HG02571 (cell line): ENCODE measurements at regions not wholly inside any gene's neighbourhood (a gene's known extent, or its start where the extent isn't known, plus 50 kb on each side); places are given as distances from the start of the nearest gene placed in this dataset.
"Not testable (repeated sequence)": the region's sequence is repeated elsewhere in the genome, so short reads cannot be mapped to it uniquely, and the experiment has no call there.

ENCODE experiments used
- ATAC-seq: cut with Tn5 transposase; IDR thresholded peaks from one replicate; pipeline ENCODE4 v1.9.1; 2021; ENCODE audit warnings: mild to moderate bottlenecking, moderate library complexity; ENCODE audit not compliant: unreplicated experiment

DNA sequence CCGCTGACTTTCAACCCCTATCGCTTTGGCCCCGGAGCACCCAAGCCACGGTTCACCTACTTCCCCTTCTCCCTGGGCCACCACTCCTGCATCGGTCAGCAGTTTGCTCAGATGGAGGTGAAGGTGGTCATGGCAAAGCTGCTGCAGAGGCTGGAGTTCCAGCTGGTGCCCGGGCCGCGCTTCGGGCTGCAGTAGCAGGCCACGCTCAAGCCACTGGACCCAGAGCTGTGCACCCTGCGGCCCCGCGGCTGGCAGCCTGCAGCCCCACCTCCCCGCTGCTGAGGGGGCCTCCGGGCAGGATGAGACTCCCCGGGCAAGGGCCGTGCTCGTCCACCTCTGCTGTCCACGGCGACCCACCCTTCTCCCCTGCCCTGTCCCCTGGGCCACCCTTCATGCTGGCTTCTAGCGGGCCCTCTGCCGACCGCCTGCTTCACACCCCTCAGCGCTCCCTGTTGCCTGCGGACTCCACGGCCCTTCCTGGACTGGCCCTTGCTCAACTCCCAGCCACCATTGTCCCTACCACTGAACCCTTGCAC is 92.2 kb upstream of the TRABD2B start:
- ATAC-seq = no peak

GRCh38 chr1:48084826-48085225 is 87.6 kb upstream of the TRABD2B start:
- no peak for ATAC-seq

GRCh38 chr1:48082271-48082962 is 85.2 kb upstream of the TRABD2B start:
- ATAC-seq = no peak

DNA sequence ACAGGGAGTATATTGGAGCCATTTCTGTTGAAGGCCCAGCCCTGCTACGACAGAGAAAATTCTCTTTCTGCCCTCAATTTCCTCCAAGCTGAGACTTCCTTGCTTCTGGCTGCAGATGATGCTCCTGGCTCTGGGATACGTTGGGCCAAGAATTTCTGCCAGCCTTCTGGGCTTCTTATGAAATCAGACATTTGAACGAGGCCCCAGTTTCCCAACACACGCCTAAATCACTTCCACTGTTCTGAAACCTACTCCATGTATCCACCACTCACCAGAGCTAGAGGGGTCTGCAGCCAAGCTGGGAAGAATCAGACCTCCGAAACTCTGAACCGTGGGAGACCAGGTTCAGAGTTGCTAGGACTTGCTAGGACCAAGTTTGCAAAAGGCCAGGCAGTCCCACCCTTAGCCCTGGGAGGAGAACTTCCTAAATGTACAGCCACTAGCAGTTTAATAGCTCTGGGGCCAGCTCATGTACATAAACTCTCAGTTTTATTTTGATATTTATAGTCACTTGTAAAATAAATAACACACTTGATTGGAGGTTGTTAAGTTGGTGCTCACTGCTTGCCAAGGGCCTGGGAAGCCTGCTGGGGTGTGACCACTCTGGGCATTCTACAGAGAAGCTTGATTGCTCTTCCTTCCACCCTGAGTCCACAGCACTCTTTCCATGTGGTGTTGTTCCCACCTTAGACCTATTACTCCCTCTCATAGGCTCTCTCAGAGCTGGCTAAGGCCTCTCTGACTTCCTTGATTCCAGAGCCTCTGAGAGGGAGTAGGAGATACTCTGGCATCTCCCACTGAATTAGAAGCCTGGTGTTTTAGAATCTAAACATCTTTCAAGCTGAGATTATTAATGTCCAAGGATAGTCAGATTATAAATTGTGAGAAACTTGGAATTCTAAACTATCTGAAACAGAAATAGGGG is 83.4 kb upstream of the TRABD2B start:
- ATAC-seq = no peak

GRCh38 chr1:48079096-48079495 is 81.9 kb upstream of the TRABD2B start:
- no peak for ATAC-seq

DNA sequence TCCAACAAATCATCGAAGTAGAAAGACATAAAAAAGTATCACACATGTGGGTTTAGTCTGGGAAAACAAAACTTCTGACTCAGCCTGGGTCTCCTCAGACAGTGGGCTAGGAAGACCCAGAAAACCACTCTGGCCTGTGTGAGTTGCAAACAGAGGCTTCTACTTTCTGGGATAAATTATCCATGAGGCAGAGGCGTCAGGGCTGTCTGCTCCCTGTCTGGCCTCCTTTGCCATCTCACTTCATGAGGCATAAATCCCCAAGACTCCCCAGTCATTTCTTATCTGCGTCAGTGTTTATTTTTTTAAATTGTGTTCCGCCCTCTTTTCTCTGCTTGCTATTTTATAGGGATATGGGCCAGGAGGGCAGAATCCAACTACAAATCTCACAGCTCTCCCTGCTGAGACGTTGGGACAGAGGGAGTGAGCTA is 80.6 kb upstream of the TRABD2B start:
- ATAC-seq = no peak

GRCh38 chr1:48076017-48076416 is 78.8 kb upstream of the TRABD2B start:
- no peak for ATAC-seq

GRCh38 chr1:48073798-48074530 is 76.8 kb upstream of the TRABD2B start:
- ATAC-seq = no peak

- no peak for ATAC-seq
Observed at GRCh38 chr1:48071513-48071912, 74.3 kb upstream of the TRABD2B start.

GRCh38 chr1:48070396-48070750 is 73.2 kb upstream of the TRABD2B start:
- ATAC-seq = no peak

- ATAC-seq = no peak
Observed at GRCh38 chr1:48069662-48070395, 72.6 kb upstream of the TRABD2B start.

- no peak for ATAC-seq
Observed at GRCh38 chr1:48068206-48068605, 71.0 kb upstream of the TRABD2B start.

DNA sequence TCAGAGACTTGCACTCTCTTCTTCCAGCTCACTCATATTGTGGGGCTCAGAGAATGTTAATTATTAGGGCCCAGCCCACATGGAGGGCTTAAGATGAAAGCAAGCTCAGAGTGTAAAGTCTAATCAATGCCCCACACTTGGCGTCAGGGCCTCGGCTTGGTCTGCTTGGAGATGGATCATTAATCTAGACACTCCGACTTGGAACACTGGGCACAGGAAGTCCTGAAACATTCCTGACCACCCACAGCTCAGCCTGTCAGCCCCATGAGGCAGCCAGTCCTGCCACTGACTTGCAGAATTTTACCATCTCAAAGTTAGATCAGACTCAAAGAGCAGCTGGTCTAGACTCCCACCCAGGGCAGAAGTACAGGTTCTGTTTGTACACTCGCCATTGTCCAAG is 69.8 kb upstream of the TRABD2B start:
- ATAC-seq = no peak

DNA sequence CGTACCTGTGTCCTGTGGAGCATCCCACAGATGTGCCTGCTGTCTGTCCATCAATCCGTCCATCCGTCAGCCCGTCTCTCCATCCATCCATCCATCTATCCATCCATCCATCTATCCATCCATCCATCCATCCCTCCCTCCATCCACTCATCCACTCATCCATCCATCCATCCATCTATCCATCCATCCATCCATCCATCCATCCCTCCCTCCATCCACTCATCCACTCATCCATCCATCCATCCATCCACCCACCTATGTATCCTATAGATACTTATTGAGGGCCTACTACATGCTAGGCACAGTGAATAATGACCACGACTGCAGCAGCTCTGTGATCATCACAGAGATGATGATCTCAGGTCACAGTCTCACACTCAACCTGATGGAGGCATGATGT is 67.5 kb upstream of the TRABD2B start:
- ATAC-seq = not testable (repeated sequence)

- ATAC-seq = no peak
Observed at GRCh38 chr1:48062353-48062752, 65.2 kb upstream of the TRABD2B start.

DNA sequence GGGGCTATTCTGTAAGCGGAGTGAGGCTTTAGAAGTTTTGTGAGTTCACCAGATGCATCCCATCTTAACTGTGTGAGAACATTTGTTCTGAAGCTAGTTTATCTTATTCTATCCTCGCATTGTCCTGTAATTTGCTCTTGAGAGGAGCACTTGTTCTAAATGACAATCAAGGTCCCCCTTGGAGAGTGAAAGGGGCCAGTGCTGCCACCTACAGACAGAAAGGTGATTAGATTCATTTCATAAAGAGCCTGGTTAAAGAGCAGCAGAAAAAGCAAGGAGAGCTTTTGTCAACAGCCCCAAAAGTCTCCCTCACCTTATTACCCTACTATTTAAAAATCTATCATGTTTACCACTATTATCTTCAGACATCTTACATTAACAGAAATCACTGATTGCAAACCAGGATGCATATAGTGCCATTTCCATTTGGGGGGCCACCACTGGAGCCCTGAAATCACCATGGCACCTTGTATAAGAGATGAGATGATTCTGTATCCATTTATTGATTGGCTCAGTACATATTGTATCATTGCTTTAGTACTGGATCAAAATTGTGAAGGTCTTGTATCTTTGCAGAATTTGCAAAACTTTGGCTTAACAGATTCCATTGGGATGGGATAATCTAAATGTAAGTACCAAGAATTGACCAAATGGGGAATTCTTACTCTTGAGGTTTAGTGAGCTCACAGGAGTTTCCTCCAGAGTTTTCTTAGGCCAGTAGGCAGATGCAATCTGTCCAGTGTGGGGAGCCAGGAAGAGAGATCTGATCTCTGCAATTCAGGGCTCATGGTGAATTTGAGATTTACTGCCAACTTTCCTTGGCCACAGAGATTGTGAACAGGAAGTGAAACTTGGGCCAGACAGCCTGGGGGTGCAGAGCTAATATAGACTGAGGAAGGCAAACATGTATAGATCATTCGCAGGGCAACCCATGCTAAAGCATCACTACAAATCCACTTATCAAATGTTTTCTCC is 64.3 kb upstream of the TRABD2B start:
- ATAC-seq = no peak

DNA sequence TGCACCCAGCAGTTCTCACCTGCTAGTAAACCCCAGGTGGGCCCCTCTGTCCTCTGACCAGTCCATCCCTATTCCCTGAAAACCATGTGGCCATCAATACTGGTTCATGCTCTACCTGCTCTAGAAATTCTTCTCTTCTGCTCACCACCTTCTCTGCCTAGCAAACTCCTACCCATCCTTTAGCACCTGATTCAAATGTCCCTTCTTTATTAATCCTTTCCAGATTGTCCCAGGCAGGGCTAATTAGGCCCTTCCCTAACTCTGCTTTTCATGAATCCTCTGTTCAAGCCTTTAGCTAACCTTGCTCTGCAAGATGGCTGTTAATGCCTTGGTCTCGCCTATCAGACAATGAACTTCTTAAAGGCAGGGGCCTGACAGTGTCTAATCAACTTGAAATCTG is 62.1 kb upstream of the TRABD2B start:
- no peak for ATAC-seq

DNA sequence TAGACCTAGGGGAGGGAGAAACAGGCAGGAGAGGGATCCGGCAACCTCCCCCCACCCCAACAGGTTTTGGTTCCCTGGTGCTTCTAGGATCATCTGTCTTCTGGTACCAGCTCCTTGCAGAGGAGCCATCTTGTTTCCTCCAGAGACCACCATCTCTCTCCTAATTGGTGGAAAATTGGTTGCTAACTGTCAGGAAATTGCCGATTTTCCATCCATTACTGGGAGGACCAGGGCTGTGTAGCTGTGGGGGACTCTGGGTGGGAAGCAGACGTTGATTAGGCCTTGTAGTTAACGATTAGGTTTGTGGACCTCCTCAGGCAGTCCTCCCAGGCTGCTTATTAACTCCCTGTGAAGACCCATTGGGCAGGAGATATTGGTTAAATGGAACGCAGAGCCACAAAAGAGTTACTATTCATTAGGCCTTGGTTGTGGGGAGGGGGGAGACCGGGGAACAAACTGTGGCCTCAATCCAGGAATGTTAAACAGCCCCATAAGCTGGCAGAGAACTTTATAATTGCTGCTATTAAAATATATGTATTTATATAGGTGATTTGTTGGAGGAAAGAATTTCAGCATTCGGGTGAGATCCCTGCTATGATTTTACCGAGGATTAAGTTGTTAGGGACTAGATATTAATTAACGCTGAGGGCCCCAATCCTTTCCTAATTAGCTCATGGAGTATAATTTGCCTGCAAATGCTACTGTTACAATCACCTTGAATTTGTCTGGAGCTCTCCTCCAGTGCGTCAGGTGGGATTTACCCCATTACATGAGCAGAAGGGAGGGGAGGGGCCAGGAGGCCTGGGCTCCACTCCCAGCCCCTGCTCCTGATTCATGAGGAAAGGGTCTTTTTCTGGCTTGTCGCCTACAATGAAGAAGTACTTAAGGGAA is 61.2 kb upstream of the TRABD2B start:
- no peak for ATAC-seq
